Right lobe of liver (tissue), 4 donors: ENCODE measurements at regions not wholly inside any gene's neighbourhood (a gene's known extent, or its start where the extent isn't known, plus 50 kb on each side); places are given as distances from the start of the nearest gene placed in this dataset.

Source experiments
- POLR2A ChIP-seq: fragments of 450-650 bp; IDR thresholded peaks from one replicate; pipeline ENCODE4 v1.6.1; 2017; ENCODE audit warnings: antibody characterized with exemption, mild to moderate bottlenecking
- TF ChIP-seq, protein P1 (sequence below), 4 donors: fragments of 200-600 bp in 3 of 4; fragments of 450-650 bp in 1 of 4; IDR thresholded peaks; one replicate each; pipeline versions ENCODE4 v1.5.1 to v1.8.0; 2016 to 2022; ENCODE audit warnings: antibody characterized with exemption in 4 of 4, mild to moderate bottlenecking in 2 of 4
- donor health status: DM: no; HTN: no; CAD: no.
- donor health status: DM: no; HTN: no; CAD: no.
- donor health status: DM: no; HTN: yes; CAD: no.

DNA sequence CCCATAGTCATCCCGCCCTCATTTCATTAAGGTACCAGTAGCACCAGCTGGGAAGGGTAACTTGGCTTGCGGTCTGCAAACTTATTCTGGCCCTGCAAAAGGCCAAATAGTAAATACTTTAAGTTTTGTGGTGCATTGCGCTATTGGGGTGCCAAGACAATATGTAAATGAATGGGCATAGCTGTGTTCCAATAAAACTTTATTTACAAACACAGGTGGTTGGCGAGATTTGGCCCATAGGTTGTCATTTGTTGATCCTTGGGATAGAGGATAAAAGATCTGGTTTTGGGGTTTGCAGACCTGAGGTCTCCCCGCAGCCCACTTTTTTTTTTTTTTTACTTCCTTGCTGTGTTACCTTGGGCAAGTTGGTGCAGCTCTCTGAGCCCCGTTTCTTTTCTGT lies 127.4 kb downstream of the MIAT start:
- no peak for TF ChIP-seq POLR2A
- TF ChIP-seq, protein P1, sequence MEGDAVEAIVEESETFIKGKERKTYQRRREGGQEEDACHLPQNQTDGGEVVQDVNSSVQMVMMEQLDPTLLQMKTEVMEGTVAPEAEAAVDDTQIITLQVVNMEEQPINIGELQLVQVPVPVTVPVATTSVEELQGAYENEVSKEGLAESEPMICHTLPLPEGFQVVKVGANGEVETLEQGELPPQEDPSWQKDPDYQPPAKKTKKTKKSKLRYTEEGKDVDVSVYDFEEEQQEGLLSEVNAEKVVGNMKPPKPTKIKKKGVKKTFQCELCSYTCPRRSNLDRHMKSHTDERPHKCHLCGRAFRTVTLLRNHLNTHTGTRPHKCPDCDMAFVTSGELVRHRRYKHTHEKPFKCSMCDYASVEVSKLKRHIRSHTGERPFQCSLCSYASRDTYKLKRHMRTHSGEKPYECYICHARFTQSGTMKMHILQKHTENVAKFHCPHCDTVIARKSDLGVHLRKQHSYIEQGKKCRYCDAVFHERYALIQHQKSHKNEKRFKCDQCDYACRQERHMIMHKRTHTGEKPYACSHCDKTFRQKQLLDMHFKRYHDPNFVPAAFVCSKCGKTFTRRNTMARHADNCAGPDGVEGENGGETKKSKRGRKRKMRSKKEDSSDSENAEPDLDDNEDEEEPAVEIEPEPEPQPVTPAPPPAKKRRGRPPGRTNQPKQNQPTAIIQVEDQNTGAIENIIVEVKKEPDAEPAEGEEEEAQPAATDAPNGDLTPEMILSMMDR (IDR thresholded peaks at IDR 0.05), result no peak
